ENCODE measurements at regions not wholly inside any gene's neighbourhood (a gene's known extent, or its start where the extent isn't known, plus 50 kb on each side); places are given as distances from the start of the nearest gene placed in this dataset.

- TF ChIP-seq ZBTB11 (CRISPR knock-in tag; IDR thresholded peaks at IDR 0.05) (no peak), CTCF (IDR thresholded peaks at IDR 0.05 in 2 of 3, conservative IDR thresholded peaks at IDR 0.05 in 1 of 3; ENCODE audit: control insufficient read depth in 2 of 3, extremely low read depth in 1 of 3, insufficient read depth in 1 of 3, low read depth in 3 of 3, low read length in 3 of 3) (no peak), MXI1 (IDR thresholded peaks at IDR 0.05; ENCODE audit: low read depth, low read length) (no peak), ZNF207 (IDR thresholded peaks at IDR 0.05; ENCODE audit: borderline replicate concordance) (no peak), KDM1A (IDR thresholded peaks at IDR 0.05; ENCODE audit: borderline replicate concordance) (no peak), CEBPB (IDR thresholded peaks at IDR 0.05; ENCODE audit: borderline replicate concordance in 1 of 2, low read depth in 2 of 2, low read length in 2 of 2) (no peak), POLR2A (IDR thresholded peaks at IDR 0.05; ENCODE audit: low read depth, low read length) (no peak), RAD21 (IDR thresholded peaks at IDR 0.05; ENCODE audit: insufficient read depth, low read depth, low read length) (no peak), HDAC6 (IDR thresholded peaks at IDR 0.05; ENCODE audit: unreplicated experiment) (no peak), FOXM1 (IDR thresholded peaks at IDR 0.05; ENCODE audit: low read depth, low read length) (no peak)
Observed at GRCh38 chr2:2668681-2669265, 337.7 kb upstream of the MYT1L start.

Measured in GM12878 (cell line).